ENCODE measurements at regions not wholly inside any gene's neighbourhood (a gene's known extent, or its start where the extent isn't known, plus 50 kb on each side); places are given as distances from the start of the nearest gene placed in this dataset.
"Not testable (repeated sequence)": the region's sequence is repeated elsewhere in the genome, so short reads cannot be mapped to it uniquely, and the experiment has no call there.

DNA sequence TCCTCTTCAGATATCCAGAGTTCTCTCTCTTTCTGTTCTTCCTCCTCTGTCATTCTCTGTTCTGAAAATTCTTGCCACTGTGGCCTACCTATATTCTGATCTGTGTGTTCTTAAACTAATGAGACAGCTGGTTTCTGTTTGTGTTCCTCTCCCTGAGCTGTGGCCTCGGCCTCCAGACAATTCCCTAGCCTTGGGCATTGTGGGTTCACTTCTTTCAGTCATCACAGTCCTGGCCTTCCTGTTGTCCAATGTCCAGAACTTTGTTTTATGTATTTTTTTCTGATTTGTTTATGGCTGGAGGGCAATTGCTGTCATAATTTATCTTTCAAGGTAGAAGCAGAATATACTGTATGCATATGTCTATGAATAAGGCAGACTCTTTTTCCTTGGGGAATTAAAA is 173.2 kb upstream of the MTPN start:
- no peak for DNase-seq

GRCh38 chr7:136148920-136149319 is 171.8 kb upstream of the MTPN start:
- DNase-seq = no peak

- no peak for DNase-seq
These were observed 169.8 kb upstream of the MTPN start for GRCh38 chr7:136146925-136147324.

DNA sequence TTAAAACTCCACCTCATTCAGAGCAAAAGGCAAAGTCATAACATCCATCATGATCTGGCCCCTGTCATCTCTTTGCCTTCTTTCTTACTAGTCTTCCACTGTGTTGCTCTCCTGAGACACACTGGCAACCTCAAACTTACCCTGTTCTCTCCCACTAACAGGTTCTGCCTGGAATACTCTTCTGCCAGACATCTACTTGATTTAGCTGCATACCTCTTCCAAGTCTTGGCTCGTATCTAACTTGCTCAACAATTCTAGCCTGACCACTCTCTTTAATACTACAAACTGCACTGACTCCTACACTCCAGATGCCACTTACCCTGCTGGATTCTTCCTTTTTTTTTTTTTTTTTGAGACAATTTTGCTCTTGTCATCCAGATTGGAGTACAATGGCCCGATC is 167.0 kb upstream of the MTPN start:
- DNase-seq = no peak

- no peak for DNase-seq
These were observed 166.1 kb upstream of the MTPN start for GRCh38 chr7:136143271-136143670.

GRCh38 chr7:136142583-136142982 is 165.4 kb upstream of the MTPN start:
- DNase-seq = no peak

DNA sequence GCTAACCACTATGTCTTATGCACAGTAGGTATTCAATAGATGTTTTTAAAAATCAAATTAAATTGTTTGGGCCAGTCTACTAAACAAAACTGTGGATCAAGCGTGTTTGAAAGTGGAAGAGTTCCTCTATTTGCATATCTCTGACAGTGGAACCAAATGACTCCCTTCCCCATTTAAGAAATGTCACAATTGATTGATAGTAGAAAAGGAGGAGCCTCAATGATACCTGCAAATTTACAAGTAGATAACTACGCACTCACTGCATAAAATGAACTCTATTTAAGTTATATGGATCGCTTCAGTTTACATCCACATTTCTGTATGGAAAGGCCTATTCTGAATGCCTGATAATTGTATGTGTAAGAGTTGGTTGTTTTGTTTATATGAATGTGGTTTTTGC is 163.3 kb upstream of the MTPN start:
- no peak for DNase-seq

DNA sequence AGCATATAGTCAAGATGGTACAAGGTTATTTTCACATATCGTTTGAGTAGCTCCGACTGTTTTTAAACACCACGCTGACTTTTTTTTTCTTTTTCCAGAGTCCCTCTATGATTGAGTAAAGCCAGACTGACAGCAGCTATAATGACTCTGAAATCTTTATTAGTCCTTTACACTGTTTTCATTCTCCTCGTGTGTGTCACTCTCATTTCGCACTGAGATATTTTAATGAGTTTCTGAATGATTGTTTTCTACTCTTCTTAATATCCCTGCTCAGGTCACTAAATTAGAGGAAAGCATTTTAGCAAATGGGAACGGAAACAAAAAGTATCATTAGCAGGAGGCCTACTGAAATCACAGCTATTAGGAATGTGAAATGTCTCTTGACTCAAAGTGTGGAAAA is 162.3 kb upstream of the MTPN start:
- DNase-seq = no peak

DNA sequence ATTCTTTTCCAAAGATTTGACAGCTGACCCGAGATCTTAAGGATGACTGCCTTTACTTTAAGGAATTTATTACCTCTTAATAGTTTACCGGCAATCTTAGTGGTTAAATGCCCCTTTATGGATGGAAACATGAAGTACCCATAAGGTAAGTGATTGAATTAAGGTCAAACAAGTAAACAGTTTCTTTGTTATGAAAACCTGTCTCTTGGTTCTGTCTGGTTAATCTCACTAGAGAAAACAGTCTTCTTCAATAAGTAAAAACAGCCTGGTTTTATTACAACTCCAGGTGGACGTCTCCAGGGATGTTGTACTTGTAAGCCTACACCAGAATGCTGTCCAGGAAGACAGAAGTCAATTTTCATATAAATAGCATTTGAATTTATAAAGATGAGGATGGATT is 161.8 kb upstream of the MTPN start:
- DNase-seq = no peak

DNA sequence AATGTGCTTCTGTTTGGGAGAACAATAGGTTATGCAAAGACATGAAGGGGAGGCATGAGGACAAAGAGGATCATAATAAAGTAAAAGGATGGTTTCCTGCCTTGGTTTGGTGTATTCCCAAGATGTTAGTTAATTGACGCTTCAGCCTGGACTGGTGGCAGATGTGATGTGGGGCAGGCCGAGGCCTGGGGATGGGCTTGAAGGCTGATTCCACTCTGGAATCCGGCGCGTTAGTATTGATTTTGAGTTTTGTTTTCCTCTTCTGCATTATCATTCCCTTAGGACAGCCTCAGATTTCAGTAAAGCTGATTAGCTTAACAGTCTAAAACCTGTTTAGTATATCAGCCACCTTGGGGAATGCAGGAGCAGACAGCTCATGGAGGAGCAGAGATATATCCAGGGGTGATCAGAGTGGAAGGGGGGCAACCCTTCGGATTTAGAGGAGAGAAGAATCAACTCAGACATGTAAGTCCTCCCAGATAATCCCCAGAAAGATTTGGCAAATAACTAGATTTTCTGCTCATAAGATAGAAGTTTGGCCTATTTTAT is 159.8 kb upstream of the MTPN start:
- no peak for DNase-seq

DNA sequence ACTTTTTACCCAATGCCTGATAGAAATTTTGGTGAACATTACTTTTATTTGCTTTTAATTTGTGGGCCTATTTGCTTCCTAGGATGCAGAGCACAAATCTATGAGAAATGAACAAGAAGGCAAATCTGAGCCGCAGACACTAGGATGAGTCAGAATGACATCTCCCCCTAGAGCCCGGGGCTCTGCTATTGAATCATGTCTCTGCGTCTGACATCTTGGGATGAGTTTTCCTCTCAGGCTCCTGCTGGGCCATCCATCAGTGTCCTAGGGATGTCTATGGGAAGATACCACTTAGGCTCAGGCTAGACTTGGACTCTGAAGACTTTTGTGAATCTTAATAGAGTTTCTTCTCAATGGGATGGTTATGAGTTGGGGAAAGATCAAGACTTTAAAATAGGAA is 157.3 kb upstream of the MTPN start:
- DNase-seq = no peak

- DNase-seq = no peak
These were observed 156.4 kb upstream of the MTPN start for GRCh38 chr7:136133551-136133950.

GRCh38 chr7:136131304-136131630 is 154.1 kb upstream of the MTPN start:
- no peak for DNase-seq

- DNase-seq = no peak
These were observed 153.5 kb upstream of the MTPN start for GRCh38 chr7:136130511-136131303.

DNA sequence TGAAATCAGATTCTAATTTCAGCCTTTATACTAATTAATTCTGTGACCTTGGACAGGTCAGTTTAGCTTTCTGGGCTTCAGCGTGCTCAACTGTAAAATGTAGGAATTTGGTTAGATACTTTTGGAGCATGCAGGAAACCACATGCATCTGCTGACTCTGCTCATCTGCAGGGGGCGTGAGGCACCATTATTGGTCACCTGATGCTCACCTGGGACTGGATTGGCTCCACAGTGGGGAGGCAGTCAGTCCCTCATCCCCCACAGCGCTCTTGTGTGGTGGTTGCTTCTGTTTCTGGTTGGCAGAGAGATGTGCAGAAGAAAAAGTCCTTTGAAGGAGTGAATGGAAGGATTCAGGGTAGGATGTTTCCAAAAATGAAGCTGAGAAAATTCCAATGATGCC is 150.9 kb upstream of the MTPN start:
- DNase-seq = no peak

- DNase-seq = no peak
These were observed 146.2 kb upstream of the MTPN start for GRCh38 chr7:136123352-136123751.

- no peak for DNase-seq
These were observed 144.9 kb upstream of the MTPN start for GRCh38 chr7:136122026-136122425.

DNA sequence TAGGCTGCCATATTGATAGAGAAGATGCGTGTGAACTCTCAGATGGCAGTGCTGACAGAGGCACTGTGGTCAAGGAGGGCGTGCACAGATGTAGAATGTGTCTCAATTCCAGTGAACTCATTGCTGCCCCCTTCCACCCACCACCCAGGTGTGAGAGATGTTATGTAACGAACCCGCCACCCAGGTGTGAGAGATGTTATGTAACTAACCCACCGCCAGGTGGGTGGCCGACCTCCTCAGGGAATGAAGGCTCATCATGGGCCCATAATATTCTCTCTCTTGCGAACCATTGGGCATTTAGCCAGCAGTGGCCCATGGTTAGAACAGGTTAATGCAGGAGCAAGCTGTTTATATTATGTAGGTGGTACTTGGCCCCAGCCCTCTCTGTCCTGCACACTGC is 140.4 kb upstream of the MTPN start:
- no peak for DNase-seq

- no peak for DNase-seq
These were observed 139.0 kb upstream of the MTPN start for GRCh38 chr7:136116186-136116585.

GRCh38 chr7:136114966-136115762 is 138.0 kb upstream of the MTPN start:
- peak; percentile 37 for DNase-seq

DNA sequence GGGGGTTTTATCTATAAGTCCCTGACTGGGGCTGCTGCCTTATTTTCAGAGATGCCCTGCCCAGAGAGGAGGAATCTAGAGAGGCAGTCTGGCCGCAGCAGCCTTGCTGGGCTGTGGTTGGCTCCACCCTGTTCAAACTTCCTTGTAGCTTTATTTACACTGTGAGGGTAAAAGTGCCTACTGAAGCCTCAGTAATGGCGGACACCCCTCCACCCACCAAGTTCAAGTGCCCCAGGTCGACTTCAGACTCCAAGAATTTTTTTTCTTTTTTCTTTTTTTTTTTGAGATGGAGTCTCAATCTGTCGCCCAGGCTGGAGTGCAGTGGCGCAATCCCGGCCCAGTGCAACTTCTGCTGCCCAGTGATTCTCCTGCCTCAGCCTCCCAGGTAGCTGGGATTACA is 137.3 kb upstream of the MTPN start:
- DNase-seq = not testable (repeated sequence)

DNA sequence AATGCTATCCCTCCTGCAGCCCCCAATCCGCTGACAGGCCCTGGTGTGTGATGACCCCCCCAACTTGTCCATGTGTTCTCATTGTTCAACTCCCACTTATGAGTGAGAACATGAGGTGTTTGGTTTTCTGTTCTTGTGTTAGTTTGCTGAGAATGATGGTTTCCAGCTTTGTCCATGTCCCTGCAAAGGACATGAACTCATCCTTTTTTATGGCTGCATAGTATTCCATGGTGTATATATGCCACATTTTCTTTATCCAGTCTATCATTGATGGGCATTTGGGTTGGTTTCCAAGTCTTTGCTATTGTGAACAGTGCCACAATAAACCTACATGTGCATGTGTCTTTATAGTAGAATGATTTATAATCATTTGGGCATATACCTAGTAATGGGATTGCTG is 131.9 kb upstream of the MTPN start:
- DNase-seq = not testable (repeated sequence)

DNA sequence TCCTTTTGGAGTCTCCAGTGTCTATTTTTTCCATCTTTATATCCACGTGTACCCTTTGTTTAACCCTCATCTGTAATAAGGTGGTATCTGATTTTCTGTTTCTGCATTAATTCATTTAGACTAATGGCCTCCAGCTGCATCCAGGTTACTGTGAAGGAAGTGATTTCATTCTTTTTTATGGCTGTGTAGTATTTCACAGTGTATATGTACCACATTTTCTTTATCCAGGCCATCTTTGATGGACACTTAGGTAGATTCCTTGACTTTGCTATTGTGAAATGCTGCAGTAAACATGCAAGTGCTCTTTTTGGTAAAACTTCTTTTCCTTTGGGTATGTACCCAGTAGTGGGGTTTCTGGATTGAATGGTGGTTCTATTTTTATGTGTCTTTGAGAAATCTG is 128.0 kb upstream of the MTPN start:
- DNase-seq = no peak

DNA sequence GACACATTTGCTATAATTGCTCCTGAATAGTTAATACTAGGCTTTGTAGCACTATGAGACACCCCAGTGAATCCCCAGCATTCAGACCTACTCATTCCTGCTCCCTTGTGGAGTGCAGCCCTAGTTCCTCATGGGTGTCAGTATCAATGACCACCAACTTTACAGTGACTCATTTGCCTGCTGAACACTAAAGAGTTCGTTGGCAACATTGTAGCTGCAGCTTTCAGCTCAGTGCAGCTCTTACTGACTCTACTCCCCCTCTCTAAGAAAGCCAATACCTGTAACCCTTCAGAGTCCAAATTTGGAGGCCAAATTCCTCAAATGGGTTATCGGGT is 127.1 kb upstream of the MTPN start:
- no peak for DNase-seq
